ENCODE measurements at regions not wholly inside any gene's neighbourhood (a gene's known extent, or its start where the extent isn't known, plus 50 kb on each side); places are given as distances from the start of the nearest gene placed in this dataset.

- WGBS (ENCODE audit: missing lambda C conversion rate) = 30% methylated on average over 2 of the region's 2 CpGs
- CTCF ChIA-PET = interaction anchor here (0.6 kb wide), 1 partner anchor 559 kb away, joined by 3 read pairs; no protein-coding TSS in a partner anchor
Observed at GRCh38 chr9:11199335-11199734, 586.5 kb upstream of the PTPRD start.

GRCh38 chr9:11204521-11204920 is 591.7 kb upstream of the PTPRD start:
- ChIA-PET POLR2A (no interaction called here), CTCF (no interaction called here)
- no peak overlapping the region for H3K4me3 ChIP-seq
- H3K4me2 ChIP-seq = no peak overlapping the region
- DNase-seq (ENCODE audit: low read depth in 1 of 2, low spot score in 1 of 2) = no peak
- no peak overlapping the region for H3K27ac ChIP-seq
- TF ChIP-seq FOSB (CRISPR knock-in tag; IDR thresholded peaks at IDR 0.05) (no peak), TFCP2L1 (CRISPR knock-in tag; IDR thresholded peaks at IDR 0.05) (no peak), MAFK (IDR thresholded peaks at IDR 0.05; ENCODE audit: partially characterized antibody) (no peak), HOXB5 (CRISPR knock-in tag; IDR thresholded peaks at IDR 0.05) (no peak), CHD2 (IDR thresholded peaks at IDR 0.05; ENCODE audit: low read length, partially characterized antibody) (no peak), SREBF2 (IDR thresholded peaks at IDR 0.05) (no peak), KDM5A (IDR thresholded peaks at IDR 0.05) (no peak), HES2 (IDR thresholded peaks at IDR 0.05) (no peak), HOXA7 (CRISPR knock-in tag; IDR thresholded peaks at IDR 0.05) (no peak), RARB (CRISPR knock-in tag; IDR thresholded peaks at IDR 0.05) (no peak), CEBPB (IDR thresholded peaks at IDR 0.05) (no peak), JUN (IDR thresholded peaks at IDR 0.05) (no peak), HMGXB4 (CRISPR knock-in tag; IDR thresholded peaks at IDR 0.05; ENCODE audit: borderline replicate concordance) (no peak), RCOR1 (IDR thresholded peaks at IDR 0.05; ENCODE audit: low read depth, low read length) (no peak), BCL3 (IDR thresholded peaks at IDR 0.05) (no peak), FOSL2 (IDR thresholded peaks at IDR 0.05) (no peak), FOSL2 (CRISPR knock-in tag; IDR thresholded peaks at IDR 0.05) (no peak), PBX3 (IDR thresholded peaks at IDR 0.05) (no peak)
- no peaks in the 10 kb centered on the region for H3K9me3 ChIP-seq
- 4% methylated on average over 3 of the region's 3 CpGs for WGBS (ENCODE audit: missing lambda C conversion rate)
- FAIRE-seq = no peak
- no peak for ATAC-seq
- no peaks in the 10 kb centered on the region for H3K4me1 ChIP-seq

More at GRCh38 chr9:11199335-11199734, 586.5 kb upstream of the PTPRD start:
- no peak for DNase-seq (ENCODE audit: low read depth in 1 of 2, low spot score in 1 of 2)
- Histone ChIP-seq H3K4me3 (no peak overlapping the region), H3K4me1 (no peaks in the 10 kb centered on the region), H3K4me2 (no peak overlapping the region), H3K9me3 (no peaks in the 10 kb centered on the region), H3K27ac (no peak overlapping the region)
- ATAC-seq = no peak
- no peak for TF ChIP-seq RNF2 (IDR thresholded peaks at IDR 0.05; ENCODE audit: borderline replicate concordance, low read depth)
- no peak for TF ChIP-seq HDAC2 (IDR thresholded peaks at IDR 0.05)
- TF ChIP-seq EHF (CRISPR knock-in tag; IDR thresholded peaks at IDR 0.05) = no peak
- TF ChIP-seq KDM1A (IDR thresholded peaks at IDR 0.05; ENCODE audit: low read depth) = no peak
- no peak for TF ChIP-seq PHF8 (IDR thresholded peaks at IDR 0.05; ENCODE audit: borderline replicate concordance, low read depth)
- TF ChIP-seq JUN (IDR thresholded peaks at IDR 0.05) = no peak
- no peak for TF ChIP-seq ZSCAN20 (CRISPR knock-in tag; IDR thresholded peaks at IDR 0.05)
- TF ChIP-seq MAZ (IDR thresholded peaks at IDR 0.05; ENCODE audit: borderline replicate concordance, low read depth, low read length) = no peak
- no peak for TF ChIP-seq CBX2 (IDR thresholded peaks at IDR 0.05; ENCODE audit: borderline replicate concordance, low read depth)
- no peak for TF ChIP-seq CHD2 (IDR thresholded peaks at IDR 0.05; ENCODE audit: low read length, partially characterized antibody)
- FAIRE-seq = no peak
- POLR2A ChIA-PET = no interaction called here

Measured in A549 (cell line).